K562 (cell line): ENCODE measurements at regions not wholly inside any gene's neighbourhood (a gene's known extent, or its start where the extent isn't known, plus 50 kb on each side); places are given as distances from the start of the nearest gene placed in this dataset.

Experiments
- ATAC-seq: fragments of 200-7000 bp; cut with Tn5 transposase; 3 replicates; pipeline ENCODE4 v1.9.1; 2020; ENCODE audit warnings: moderate library complexity
- BruUV-seq: library from RNA; stranded (reverse); fragments of 400-500 nt; replicated peaks from 2 replicates; lab custom pipeline; 2021; lab: Mats Ljungman, UMichigan
- CTCF ChIA-PET: fragments of 300-600 bp; formaldehyde crosslinking; extraction: SDS; loops from one replicate; lab custom pipeline; 2021; ENCODE audit warnings: low intra/inter-chr PET ratio; lab: Yijun Ruan, JAX
- POLR2A ChIA-PET: fragments of 300-600, 350-650 bp; sonication (Branson Sonifier 250); formaldehyde crosslinking; extraction: SDS; loops from one replicate; lab custom pipeline; 2021; ENCODE audit warnings: antibody characterized with exemption, inconsistent platforms; lab: Yijun Ruan, JAX
- DNase-seq, 4 experiments: peaks; one replicate each; pipeline versions ENCODE4 v3.0.0 to v3.0.0-alpha.2; 2011 to 2018; ENCODE audit warnings: low spot score in 3 of 4, mixed read lengths in 3 of 4; ENCODE audit errors: extremely low read depth in 1 of 4
- FAIRE-seq: peaks from 2 replicates; lab custom pipeline; 2011; peaks lifted over from hg19 to GRCh38; lab: Jason Lieb, UNC
- H2AFZ ChIP-seq: 2 replicates; pipeline ENCODE4 v1.6.0; 2011; ENCODE audit warnings: low read depth, low read length, control low read depth, inconsistent platforms
- H3K27ac ChIP-seq: fragments of 200-600 bp; 3 replicates; pipeline ENCODE4 v1.8.0; 2011; ENCODE audit warnings: low read depth, mild to moderate bottlenecking, control low read depth, inconsistent platforms, low read length, moderate library complexity, mixed read lengths; ENCODE audit errors: extremely low read depth
- H3K27me3 ChIP-seq, 2 experiments: fragments of 300-600 bp in 1 of 2; 2 replicates in 1 of 2; 3 replicates in 1 of 2; pipeline versions ENCODE4 v1.6.0 to v1.8.0; 2011; ENCODE audit warnings: inconsistent platforms in 2 of 2, low read length in 2 of 2, mild to moderate bottlenecking in 1 of 2, mixed read lengths in 1 of 2, moderate library complexity in 1 of 2; ENCODE audit not compliant: control insufficient read depth in 2 of 2, insufficient read depth in 2 of 2
- H3K36me3 ChIP-seq: fragments of 300-600 bp; 3 replicates; pipeline ENCODE4 v1.8.0; 2011; ENCODE audit warnings: mild to moderate bottlenecking, low read length, inconsistent platforms; ENCODE audit not compliant: control insufficient read depth, insufficient read depth
- H3K4me1 ChIP-seq, 2 experiments: fragments of 200-600 bp in 1 of 2; replicated peaks in 1 of 2; 2 replicates in 1 of 2; 3 replicates in 1 of 2; pipeline versions ENCODE4 v1.5.1 to v1.8.0; 2011; ENCODE audit warnings: inconsistent platforms in 2 of 2, low read length in 2 of 2, mild to moderate bottlenecking in 1 of 2, mixed read lengths in 1 of 2, moderate library complexity in 1 of 2; ENCODE audit not compliant: control insufficient read depth in 2 of 2, insufficient read depth in 2 of 2
- H3K4me2 ChIP-seq: 2 replicates; pipeline ENCODE4 v1.6.1; 2011; ENCODE audit warnings: low read length, control low read depth, inconsistent platforms, mixed read lengths; ENCODE audit not compliant: insufficient read depth
- H3K4me3 ChIP-seq: fragments of 200-600 bp; sonication (generic), shearing (Covaris generic); 2 replicates; pipeline ENCODE4 v1.5.1; 2016; ENCODE audit warnings: control low read depth, inconsistent platforms
- H3K79me2 ChIP-seq: fragments of 200-600 bp; 3 replicates; pipeline ENCODE4 v1.8.0; 2011; ENCODE audit warnings: low read length, inconsistent platforms; ENCODE audit not compliant: control insufficient read depth, insufficient read depth
- H3K9ac ChIP-seq, 2 experiments: 2 replicates each; pipeline versions ENCODE4 v1.6.0 to v1.6.1; 2011; ENCODE audit warnings: low read depth in 2 of 2, low read length in 2 of 2, control low read depth in 1 of 2, inconsistent platforms in 1 of 2, mild to moderate bottlenecking in 1 of 2, mixed read lengths in 1 of 2; ENCODE audit not compliant: insufficient read depth in 1 of 2
- H3K9me1 ChIP-seq: one replicate; pipeline ENCODE4 v1.6.0; 2011; ENCODE audit warnings: inconsistent platforms, mild to moderate bottlenecking, low read length, moderate library complexity; ENCODE audit not compliant: control insufficient read depth, insufficient read depth
- H3K9me3 ChIP-seq: replicated peaks from 2 replicates; pipeline ENCODE4 v1.5.1; 2011; ENCODE audit warnings: low read depth, low read length, inconsistent platforms; ENCODE audit not compliant: control insufficient read depth, insufficient read depth
- H4K20me1 ChIP-seq: replicated peaks from 2 replicates; pipeline ENCODE4 v1.6.1; 2011; ENCODE audit warnings: low read length, inconsistent platforms, mixed read lengths; ENCODE audit not compliant: control insufficient read depth, insufficient read depth
- CHD7 ChIP-seq: fragments of 200-600 bp; sonication (generic); IDR thresholded peaks from one replicate; pipeline ENCODE4 v1.6.1; 2012; ENCODE audit warnings: mild to moderate bottlenecking, low read depth, low read length, inconsistent platforms
- DNMT1 ChIP-seq: fragments of 450-650 bp; IDR thresholded peaks from 2 replicates; pipeline ENCODE4 v1.6.1; 2016; ENCODE audit warnings: antibody characterized with exemption, mild to moderate bottlenecking
- NR4A1 ChIP-seq, 2 experiments: fragments of 250-450 bp in 1 of 2; fragments of 450-650 bp in 1 of 2; sonication (Bioruptor Pico) in 1 of 2; IDR thresholded peaks; 2 replicates each; pipeline versions ENCODE4 v1.4.0 to v1.6.1; 2016 to 2020; ENCODE audit warnings: mild to moderate bottlenecking in 2 of 2, missing compliant biosample characterization in 1 of 2, missing genetic modification characterization in 1 of 2, moderate library complexity in 1 of 2
- TFAM ChIP-seq: fragments of 250-450 bp; sonication (Bioruptor Pico); conservative IDR thresholded peaks from 2 replicates; pipeline ENCODE4 v1.5.0; 2021; ENCODE audit warnings: mild to moderate bottlenecking, moderate library complexity
- ZBTB49 ChIP-seq: sonication (generic); formaldehyde crosslinking; IDR thresholded peaks from 2 replicates; pipeline ENCODE4 v1.8.0; 2022; ENCODE audit warnings: missing genetic modification reagents, mild to moderate bottlenecking, borderline replicate concordance
- WGBS: fragments of 100-300 bp; shearing (Covaris generic); methylation state at CpG from one replicate; pipeline ENCODE4 v1.1.6; 2016; ENCODE audit warnings: low coverage, mixed read lengths; ENCODE audit not compliant: insufficient coverage; ENCODE audit errors: missing lambda C conversion rate; 5-methylcytosine and 5-hydroxymethylcytosine counted together
- in situ Hi-C: fragments of 300-500 bp; cut with MboI; formaldehyde crosslinking; loops from 4 replicates; pipeline ENCODE4 v1.15.0; 2018; ENCODE audit warnings: inconsistent platforms, mixed read lengths
- intact Hi-C: fragments of 100-400 bp; cut with micrococcal nuclease; formaldehyde crosslinking; loops from 2 replicates; pipeline ENCODE4 v1.14.2; 2022
- TF ChIP-seq, protein P1 (sequence below): fragments of 250-450 bp; sonication (Bioruptor Pico); IDR thresholded peaks from 2 replicates; pipeline ENCODE4 v1.4.0; 2020

DNA sequence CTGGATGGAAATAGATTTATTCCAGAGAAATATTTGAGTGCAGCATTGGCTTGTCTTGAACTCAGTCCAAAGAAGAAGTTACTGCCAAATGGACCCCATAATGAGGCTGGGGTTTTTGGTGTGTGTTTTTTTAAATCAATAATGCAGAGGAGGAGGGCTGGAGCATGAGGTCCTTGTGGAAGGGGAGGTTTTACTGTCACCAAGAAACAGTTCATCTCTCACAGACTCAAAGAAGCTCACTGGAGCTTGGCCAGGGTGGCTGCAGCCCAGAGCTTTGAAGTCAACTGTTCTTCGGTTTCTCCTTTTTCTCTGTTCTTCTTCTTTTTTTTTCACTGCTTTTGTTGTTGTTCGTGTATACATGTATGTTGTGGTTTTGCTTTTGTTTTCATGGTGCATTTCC, 377.7 kb downstream of the FBXW7 start:
- Histone ChIP-seq H3K79me2 (no peaks in the 10 kb centered on the region), H3K27ac (no peak overlapping the region), H3K4me3 (no peak overlapping the region), H2AFZ (no peak overlapping the region), H3K4me2 (no peak overlapping the region), H4K20me1 (no peaks in the 10 kb centered on the region), H3K27me3 (peaks cover 3 to 27% of the 10 kb centered on the region in 2 experiments; a peak in 3 of 5 replicates), H3K36me3 (no peaks in the 10 kb centered on the region), H3K4me1 (no peaks in the 10 kb centered on the region), H3K9me3 (no peaks in the 10 kb centered on the region), H3K9ac (no peak overlapping the region), H3K9me1 (no peaks in the 10 kb centered on the region)
- no TSS peak for BruUV-seq
- in situ Hi-C loops = no loop called here
- ChIA-PET CTCF (no interaction called here), POLR2A (interaction anchor here (0.6 kb wide), 1 partner anchor 43 kb away, joined by 3 read pairs; no protein-coding TSS in a partner anchor)
- DNase-seq = no peak
- 0% methylated on average over 1 of the region's 2 CpGs for WGBS
- no peak for ATAC-seq
- intact Hi-C loops = no loop called here
- no peak for FAIRE-seq
- TF ChIP-seq CHD7 (no peak), ZBTB49 (no peak), NR4A1 (CRISPR knock-in tag; IDR thresholded peaks at IDR 0.05) (no peak), NR4A1 (tag; IDR thresholded peaks at IDR 0.05) (no peak), DNMT1 (no peak), TFAM (CRISPR knock-in tag) (no peak)
- TF ChIP-seq, protein P1, sequence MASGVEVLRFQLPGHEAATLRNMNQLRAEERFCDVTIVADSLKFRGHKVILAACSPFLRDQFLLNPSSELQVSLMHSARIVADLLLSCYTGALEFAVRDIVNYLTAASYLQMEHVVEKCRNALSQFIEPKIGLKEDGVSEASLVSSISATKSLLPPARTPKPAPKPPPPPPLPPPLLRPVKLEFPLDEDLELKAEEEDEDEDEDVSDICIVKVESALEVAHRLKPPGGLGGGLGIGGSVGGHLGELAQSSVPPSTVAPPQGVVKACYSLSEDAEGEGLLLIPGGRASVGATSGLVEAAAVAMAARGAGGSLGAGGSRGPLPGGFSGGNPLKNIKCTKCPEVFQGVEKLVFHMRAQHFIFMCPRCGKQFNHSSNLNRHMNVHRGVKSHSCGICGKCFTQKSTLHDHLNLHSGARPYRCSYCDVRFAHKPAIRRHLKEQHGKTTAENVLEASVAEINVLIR = no peak
